ENCODE measurements at regions not wholly inside any gene's neighbourhood (a gene's known extent, or its start where the extent isn't known, plus 50 kb on each side); places are given as distances from the start of the nearest gene placed in this dataset.

- ATAC-seq (no peak), DNase-seq (no peak)
- WGBS, 2 donors: 70 to 91% methylated on average over 2 of the region's 2 CpGs
- intact Hi-C loops (cut with DNase I): no loop called here
- H3K36me3 ChIP-seq: no peaks in the 10 kb centered on the region
- no peak overlapping the region for H3K27ac ChIP-seq
- H3K9me3 ChIP-seq: no peaks in the 10 kb centered on the region
- no peaks in the 10 kb centered on the region for H3K27me3 ChIP-seq
- no peak overlapping the region for H3K4me3 ChIP-seq
- TF ChIP-seq CTCF (IDR thresholded peaks at IDR 0.05): no peak
- peaks cover 0 to 8% (median 0%) of the 10 kb centered on the region in 9 donors for H3K4me1 ChIP-seq
These were observed 59.3 kb upstream of the ATP1A1 start for GRCh38 chr1:116313776-116314175.

- DNase-seq (no peak), ATAC-seq (no peak)
- H3K9me3 ChIP-seq: no peaks in the 10 kb centered on the region
- no peak overlapping the region for H3K27ac ChIP-seq
- no peak overlapping the region for H3K4me3 ChIP-seq
- no peaks in the 10 kb centered on the region for H3K36me3 ChIP-seq
- no peaks in the 10 kb centered on the region for H3K27me3 ChIP-seq
- H3K4me1 ChIP-seq: peaks cover 0 to 8% (median 0%) of the 10 kb centered on the region in 9 donors
- TF ChIP-seq CTCF (IDR thresholded peaks at IDR 0.05): no peak
- intact Hi-C loops (cut with DNase I): no loop called here
- WGBS, 2 donors: 82 to 89% methylated on average over 5 of the region's 5 CpGs
These were observed 58.6 kb upstream of the ATP1A1 start for GRCh38 chr1:116314305-116314919.

GRCh38 chr1:116316373-116316772, 56.7 kb upstream of the ATP1A1 start:
- Histone ChIP-seq H3K27ac (no peak overlapping the region), H3K4me3 (no peak overlapping the region), H3K36me3 (no peaks in the 10 kb centered on the region), H3K9me3 (no peaks in the 10 kb centered on the region), H3K4me1 (peaks cover 0 to 5% (median 0%) of the 10 kb centered on the region in 9 donors), H3K27me3 (no peaks in the 10 kb centered on the region)
- DNase-seq (no peak), ATAC-seq (no peak)
- WGBS, 2 donors: 67 to 87% methylated on average over 2 of the region's 2 CpGs
- TF ChIP-seq CTCF (IDR thresholded peaks at IDR 0.05): no peak
- intact Hi-C loops (cut with DNase I): no loop called here

GRCh38 chr1:116318897-116319296, 54.1 kb upstream of the ATP1A1 start:
- ATAC-seq (peak in 5 of 8 donors; percentile 71 to 92 (median 86)), DNase-seq (no peak)
- 36 to 42% methylated on average over 9 of the region's 9 CpGs for WGBS, 2 donors
- Histone ChIP-seq H3K27ac (no peak overlapping the region), H3K36me3 (no peaks in the 10 kb centered on the region), H3K4me3 (no peak overlapping the region), H3K27me3 (no peaks in the 10 kb centered on the region), H3K4me1 (no peaks in the 10 kb centered on the region), H3K9me3 (no peaks in the 10 kb centered on the region)
- intact Hi-C loops (cut with DNase I): no loop called here
- TF ChIP-seq CTCF (IDR thresholded peaks at IDR 0.05): no peak

Measured in heart right ventricle (tissue), 16 donors.